ENCODE measurements at regions not wholly inside any gene's neighbourhood (a gene's known extent, or its start where the extent isn't known, plus 50 kb on each side); places are given as distances from the start of the nearest gene placed in this dataset.

- Histone ChIP-seq H2BK5ac (ENCODE audit: low read length) (no peak overlapping the region), H3K36me3 (ENCODE audit: control insufficient read depth, insufficient read depth, low read length) (no peaks in the 10 kb centered on the region), H3K4ac (ENCODE audit: low read depth, low read length) (no peak overlapping the region), H4K8ac (ENCODE audit: low read depth, low read length) (no peak overlapping the region), H3K4me1 (ENCODE audit: control insufficient read depth, low read depth, low read length) (no peaks in the 10 kb centered on the region), H3K56ac (ENCODE audit: low read length) (no peak overlapping the region), H3K23ac (ENCODE audit: low read length) (no peak overlapping the region), H3K18ac (ENCODE audit: low read length) (no peak overlapping the region), H3K79me1 (ENCODE audit: low read length) (no peaks in the 10 kb centered on the region), H3K27ac (ENCODE audit: low read depth, low read length) (no peak overlapping the region), H3K27me3 (ENCODE audit: insufficient read depth, low read length, poor library complexity) (no peaks in the 10 kb centered on the region), H3K79me2 (ENCODE audit: control insufficient read depth, insufficient read depth, low read length) (no peaks in the 10 kb centered on the region), H3K9ac (ENCODE audit: low read length) (no peak overlapping the region), H2AK5ac (ENCODE audit: low read length) (no peak overlapping the region), H2BK120ac (ENCODE audit: low read depth, low read length) (no peak overlapping the region), H4K5ac (ENCODE audit: low read length) (no peak overlapping the region), H2BK15ac (replicated peaks; ENCODE audit: low read depth) (no peak overlapping the region), H3K4me3 (ENCODE audit: low read length) (no peak overlapping the region), H3K4me2 (ENCODE audit: low read length) (no peak overlapping the region)
- no peak for DNase-seq
- WGBS (ENCODE audit: extremely low coverage, insufficient coverage, low lambda C conversion rate) = no CpG with 5 or more reads among the region's 6 CpGs
Measured at GRCh38 chr6:2404211-2404929, 159.0 kb upstream of the GMDS start.

- Histone ChIP-seq H3K27ac (ENCODE audit: low read depth, low read length) (no peak overlapping the region), H3K4me3 (ENCODE audit: low read length) (no peak overlapping the region), H3K4me1 (ENCODE audit: control insufficient read depth, low read depth, low read length) (no peaks in the 10 kb centered on the region), H2BK120ac (ENCODE audit: low read depth, low read length) (no peak overlapping the region), H4K8ac (ENCODE audit: low read depth, low read length) (no peak overlapping the region), H3K9ac (ENCODE audit: low read length) (no peak overlapping the region), H3K18ac (ENCODE audit: low read length) (no peak overlapping the region), H2AK5ac (ENCODE audit: low read length) (no peak overlapping the region), H3K36me3 (ENCODE audit: control insufficient read depth, insufficient read depth, low read length) (no peaks in the 10 kb centered on the region), H3K4me2 (ENCODE audit: low read length) (no peak overlapping the region), H2BK5ac (ENCODE audit: low read length) (no peak overlapping the region), H3K4ac (ENCODE audit: low read depth, low read length) (no peak overlapping the region), H3K27me3 (ENCODE audit: insufficient read depth, low read length, poor library complexity) (no peaks in the 10 kb centered on the region), H3K56ac (ENCODE audit: low read length) (no peak overlapping the region), H2BK15ac (replicated peaks; ENCODE audit: low read depth) (no peak overlapping the region), H4K5ac (ENCODE audit: low read length) (no peak overlapping the region), H3K79me1 (ENCODE audit: low read length) (no peaks in the 10 kb centered on the region), H3K23ac (ENCODE audit: low read length) (no peak overlapping the region), H3K79me2 (ENCODE audit: control insufficient read depth, insufficient read depth, low read length) (no peaks in the 10 kb centered on the region)
- DNase-seq = no peak
- no CpG with 5 or more reads among the region's 4 CpGs for WGBS (ENCODE audit: extremely low coverage, insufficient coverage, low lambda C conversion rate)
Measured at GRCh38 chr6:2403546-2403945, 158.1 kb upstream of the GMDS start.

- Histone ChIP-seq H2BK5ac (ENCODE audit: low read length) (no peak overlapping the region), H4K5ac (ENCODE audit: low read length) (no peak overlapping the region), H3K27me3 (ENCODE audit: insufficient read depth, low read length, poor library complexity) (no peaks in the 10 kb centered on the region), H3K27ac (ENCODE audit: low read depth, low read length) (no peak overlapping the region), H3K9ac (ENCODE audit: low read length) (no peak overlapping the region), H3K4me3 (ENCODE audit: low read length) (no peak overlapping the region), H3K4me2 (ENCODE audit: low read length) (no peak overlapping the region), H3K4ac (ENCODE audit: low read depth, low read length) (no peak overlapping the region), H4K8ac (ENCODE audit: low read depth, low read length) (no peak overlapping the region), H3K18ac (ENCODE audit: low read length) (no peak overlapping the region), H3K79me2 (ENCODE audit: control insufficient read depth, insufficient read depth, low read length) (no peaks in the 10 kb centered on the region), H3K56ac (ENCODE audit: low read length) (no peak overlapping the region), H3K23ac (ENCODE audit: low read length) (no peak overlapping the region), H3K79me1 (ENCODE audit: low read length) (no peaks in the 10 kb centered on the region), H2BK120ac (ENCODE audit: low read depth, low read length) (no peak overlapping the region), H2BK15ac (replicated peaks; ENCODE audit: low read depth) (no peak overlapping the region), H3K4me1 (ENCODE audit: control insufficient read depth, low read depth, low read length) (no peaks in the 10 kb centered on the region), H2AK5ac (ENCODE audit: low read length) (no peak overlapping the region), H3K36me3 (ENCODE audit: control insufficient read depth, insufficient read depth, low read length) (no peaks in the 10 kb centered on the region)
- no CpG with 5 or more reads among the region's 15 CpGs for WGBS (ENCODE audit: extremely low coverage, insufficient coverage, low lambda C conversion rate)
- DNase-seq = no peak
Measured at GRCh38 chr6:2396846-2397630, 151.6 kb upstream of the GMDS start.

GRCh38 chr6:2396042-2396657 is 150.7 kb upstream of the GMDS start:
- H3K79me2 ChIP-seq (ENCODE audit: control insufficient read depth, insufficient read depth, low read length) = no peaks in the 10 kb centered on the region
- H3K4ac ChIP-seq (ENCODE audit: low read depth, low read length) = no peak overlapping the region
- H4K5ac ChIP-seq (ENCODE audit: low read length) = no peak overlapping the region
- no peaks in the 10 kb centered on the region for H3K27me3 ChIP-seq (ENCODE audit: insufficient read depth, low read length, poor library complexity)
- WGBS (ENCODE audit: extremely low coverage, insufficient coverage, low lambda C conversion rate) = no CpG with 5 or more reads among the region's 6 CpGs
- no peaks in the 10 kb centered on the region for H3K4me1 ChIP-seq (ENCODE audit: control insufficient read depth, low read depth, low read length)
- H3K56ac ChIP-seq (ENCODE audit: low read length) = no peak overlapping the region
- H3K36me3 ChIP-seq (ENCODE audit: control insufficient read depth, insufficient read depth, low read length) = no peaks in the 10 kb centered on the region
- H2BK120ac ChIP-seq (ENCODE audit: low read depth, low read length) = no peak overlapping the region
- DNase-seq = peak; percentile 27
- H3K23ac ChIP-seq (ENCODE audit: low read length) = no peak overlapping the region
- no peaks in the 10 kb centered on the region for H3K79me1 ChIP-seq (ENCODE audit: low read length)
- H2BK5ac ChIP-seq (ENCODE audit: low read length) = no peak overlapping the region
- no peak overlapping the region for H3K4me3 ChIP-seq (ENCODE audit: low read length)
- no peak overlapping the region for H3K9ac ChIP-seq (ENCODE audit: low read length)
- H3K18ac ChIP-seq (ENCODE audit: low read length) = no peak overlapping the region
- no peak overlapping the region for H3K27ac ChIP-seq (ENCODE audit: low read depth, low read length)
- no peak overlapping the region for H4K8ac ChIP-seq (ENCODE audit: low read depth, low read length)
- no peak overlapping the region for H2BK15ac ChIP-seq (replicated peaks; ENCODE audit: low read depth)
- no peak overlapping the region for H2AK5ac ChIP-seq (ENCODE audit: low read length)
- no peak overlapping the region for H3K4me2 ChIP-seq (ENCODE audit: low read length)

- no peak overlapping the region for H3K4ac ChIP-seq (ENCODE audit: low read depth, low read length)
- no peaks in the 10 kb centered on the region for H3K4me1 ChIP-seq (ENCODE audit: control insufficient read depth, low read depth, low read length)
- H3K27ac ChIP-seq (ENCODE audit: low read depth, low read length) = no peak overlapping the region
- WGBS (ENCODE audit: extremely low coverage, insufficient coverage, low lambda C conversion rate) = no CpG with 5 or more reads among the region's 11 CpGs
- H4K5ac ChIP-seq (ENCODE audit: low read length) = no peak overlapping the region
- no peaks in the 10 kb centered on the region for H3K36me3 ChIP-seq (ENCODE audit: control insufficient read depth, insufficient read depth, low read length)
- no peak overlapping the region for H2BK5ac ChIP-seq (ENCODE audit: low read length)
- H3K4me2 ChIP-seq (ENCODE audit: low read length) = no peak overlapping the region
- H3K18ac ChIP-seq (ENCODE audit: low read length) = no peak overlapping the region
- no peaks in the 10 kb centered on the region for H3K79me1 ChIP-seq (ENCODE audit: low read length)
- no peaks in the 10 kb centered on the region for H3K27me3 ChIP-seq (ENCODE audit: insufficient read depth, low read length, poor library complexity)
- H3K23ac ChIP-seq (ENCODE audit: low read length) = no peak overlapping the region
- DNase-seq = no peak
- H3K9ac ChIP-seq (ENCODE audit: low read length) = no peak overlapping the region
- H4K8ac ChIP-seq (ENCODE audit: low read depth, low read length) = no peak overlapping the region
- no peak overlapping the region for H3K56ac ChIP-seq (ENCODE audit: low read length)
- no peak overlapping the region for H3K4me3 ChIP-seq (ENCODE audit: low read length)
- no peak overlapping the region for H2BK15ac ChIP-seq (replicated peaks; ENCODE audit: low read depth)
- no peak overlapping the region for H2AK5ac ChIP-seq (ENCODE audit: low read length)
- H2BK120ac ChIP-seq (ENCODE audit: low read depth, low read length) = no peak overlapping the region
- no peaks in the 10 kb centered on the region for H3K79me2 ChIP-seq (ENCODE audit: control insufficient read depth, insufficient read depth, low read length)
Measured at GRCh38 chr6:2388554-2389324, 143.3 kb upstream of the GMDS start.

All from mesendoderm (in vitro differentiated cells).